NCI-H510A treated with DMSO at 0.1 percent for 48 hours (cell line): ENCODE measurements at regions not wholly inside any gene's neighbourhood (a gene's known extent, or its start where the extent isn't known, plus 50 kb on each side); places are given as distances from the start of the nearest gene placed in this dataset.

ENCODE experiments used
- DNase-seq: peaks from one replicate; lab custom pipeline; 2025; lab: John Stamatoyannopoulos, UW

DNA sequence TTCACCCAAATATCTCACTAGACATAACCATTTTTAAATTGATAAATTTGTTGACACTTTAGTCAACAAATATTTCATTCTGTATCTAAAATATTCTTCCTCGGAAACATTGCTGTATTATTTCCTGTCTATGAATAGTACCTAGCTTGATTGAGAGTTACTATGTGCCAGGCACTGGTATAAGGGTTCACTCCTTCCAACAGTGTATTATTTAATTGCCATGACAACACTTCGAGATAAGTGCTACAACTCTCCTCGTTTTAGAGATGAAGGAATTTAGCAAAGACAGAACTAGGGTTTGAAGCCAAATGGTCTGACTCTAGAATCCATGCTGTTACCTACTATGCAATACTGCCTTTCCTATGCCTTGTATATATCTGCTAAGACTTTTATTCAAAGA, 287.2 kb downstream of the YTHDC2 start:
- no peak for DNase-seq

DNA sequence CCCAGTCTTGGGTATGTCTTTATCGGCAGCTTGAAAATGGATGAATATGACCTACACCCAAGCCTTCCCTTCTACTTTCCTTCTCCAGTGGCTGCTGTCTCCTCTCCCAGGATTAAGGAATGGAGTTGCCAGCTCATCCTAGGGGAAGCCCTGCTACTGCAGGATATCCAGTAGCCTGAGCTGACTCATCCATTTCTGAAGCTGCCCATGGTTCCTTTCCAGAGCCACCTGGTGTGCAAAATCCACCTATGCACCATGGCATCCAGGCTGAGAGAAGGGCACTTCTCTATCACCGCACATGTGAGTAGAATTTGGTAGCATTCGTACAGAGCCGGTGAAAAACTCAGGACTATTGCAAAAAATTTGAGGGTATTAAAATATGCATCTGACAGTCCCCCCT, 290.8 kb downstream of the YTHDC2 start:
- no peak for DNase-seq

DNA sequence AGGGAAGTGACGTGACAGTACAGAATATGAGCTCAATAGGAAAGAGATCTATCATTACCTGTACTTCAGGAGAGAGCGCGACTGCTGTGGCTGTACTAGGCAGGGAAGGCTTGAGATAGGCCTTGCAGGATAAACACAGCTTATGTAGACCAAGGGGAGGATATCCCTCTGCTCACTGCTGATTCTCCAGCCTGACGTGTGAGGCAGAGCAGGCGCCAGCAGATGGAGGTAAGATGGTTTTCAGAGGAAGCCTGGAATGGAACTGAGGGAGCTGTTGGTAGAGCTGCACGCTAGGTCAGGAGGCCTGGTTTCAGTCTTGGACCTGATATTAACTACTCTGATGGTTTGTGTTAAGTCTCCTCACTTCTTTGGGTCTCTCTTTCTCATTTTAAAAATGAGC, 291.4 kb downstream of the YTHDC2 start:
- no peak for DNase-seq

DNA sequence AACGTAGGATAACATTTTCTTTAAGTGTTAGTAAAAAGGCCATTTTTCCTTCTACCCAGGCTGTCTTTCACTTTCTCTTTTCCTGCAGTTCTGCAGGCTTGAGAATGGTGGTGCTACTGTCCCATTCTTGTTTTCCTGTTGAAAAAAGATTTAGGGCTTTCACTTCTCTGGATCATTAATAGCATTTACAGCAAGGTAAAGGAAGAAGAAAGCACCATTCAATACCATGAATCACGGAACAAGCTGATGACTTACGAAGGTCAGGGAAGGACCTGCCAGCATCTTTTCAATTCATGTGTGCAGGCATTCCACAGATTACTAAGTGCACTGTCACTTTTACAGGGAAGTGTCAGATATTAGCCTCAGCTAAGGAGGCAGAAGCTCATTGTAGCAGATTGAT, 292.8 kb downstream of the YTHDC2 start:
- no peak for DNase-seq

GRCh38 chr5:113806904-113807303, 293.4 kb downstream of the YTHDC2 start:
- DNase-seq = no peak

DNA sequence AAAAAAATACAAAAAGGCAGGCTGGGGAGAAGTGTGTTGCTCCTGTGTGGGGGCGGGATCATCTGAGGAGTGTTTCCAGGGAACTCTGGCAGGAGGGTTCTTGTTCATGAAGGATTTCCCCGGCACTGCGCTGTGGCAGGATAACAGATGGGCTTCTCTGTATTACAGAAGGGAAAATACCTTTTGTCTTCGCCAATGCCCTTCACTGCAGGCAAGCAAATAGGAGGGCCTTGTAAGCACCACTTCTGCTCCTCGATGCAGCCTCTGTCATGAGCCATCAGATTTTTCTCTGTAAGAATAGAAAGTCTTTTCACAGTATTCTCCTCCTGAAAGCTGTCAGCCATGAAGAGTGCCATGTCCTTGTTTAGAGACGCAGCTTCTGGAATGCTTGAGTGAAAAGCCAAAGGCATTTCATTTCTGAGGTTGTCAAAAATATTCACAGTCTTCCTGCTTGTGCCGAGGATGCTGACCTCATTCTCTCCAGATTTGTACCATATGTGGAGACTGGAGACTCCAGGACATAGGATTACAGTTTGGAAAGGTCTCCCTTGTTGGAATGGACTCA, 294.0 kb downstream of the YTHDC2 start:
- DNase-seq = no peak

- DNase-seq = no peak
Measured at GRCh38 chr5:113808956-113809355, 295.5 kb downstream of the YTHDC2 start.

DNA sequence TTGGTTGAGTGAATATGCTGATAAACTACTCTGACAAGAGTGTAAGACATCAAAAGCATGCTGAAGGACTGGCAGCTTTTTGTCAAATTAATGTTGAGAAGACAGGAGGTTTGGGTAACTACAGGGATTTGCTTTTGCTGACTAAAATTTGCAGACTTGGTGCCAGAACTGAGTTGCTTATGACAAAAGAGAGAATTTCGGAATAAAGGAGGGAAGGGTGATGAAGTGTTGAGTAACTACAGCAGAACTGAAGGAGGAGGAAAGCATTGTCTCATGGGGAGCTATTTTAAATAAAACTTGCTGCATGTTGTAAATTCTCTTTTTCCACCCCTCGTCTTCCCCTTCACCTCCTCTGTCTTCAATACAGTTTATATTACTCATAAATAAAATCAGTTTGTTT, 296.1 kb downstream of the YTHDC2 start:
- no peak for DNase-seq

DNA sequence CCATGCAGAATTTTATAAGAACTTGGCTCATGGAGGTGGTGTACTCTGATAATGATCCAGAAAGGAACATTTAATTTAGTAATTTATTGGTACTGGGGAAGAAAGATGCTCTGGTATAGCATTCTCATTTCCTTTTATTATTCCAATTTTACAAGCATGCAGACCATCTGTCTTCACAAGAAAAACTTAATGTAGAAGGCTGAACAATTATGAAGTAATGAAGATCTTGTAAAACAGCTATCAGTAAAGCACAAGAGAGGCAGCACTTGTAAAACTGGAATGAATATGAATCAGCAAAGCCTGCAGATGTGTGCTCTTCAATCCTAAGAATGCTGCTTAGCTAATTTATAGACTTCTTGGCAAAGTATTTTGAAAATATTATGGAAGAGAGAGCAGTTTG, 300.0 kb downstream of the YTHDC2 start:
- DNase-seq = no peak

DNA sequence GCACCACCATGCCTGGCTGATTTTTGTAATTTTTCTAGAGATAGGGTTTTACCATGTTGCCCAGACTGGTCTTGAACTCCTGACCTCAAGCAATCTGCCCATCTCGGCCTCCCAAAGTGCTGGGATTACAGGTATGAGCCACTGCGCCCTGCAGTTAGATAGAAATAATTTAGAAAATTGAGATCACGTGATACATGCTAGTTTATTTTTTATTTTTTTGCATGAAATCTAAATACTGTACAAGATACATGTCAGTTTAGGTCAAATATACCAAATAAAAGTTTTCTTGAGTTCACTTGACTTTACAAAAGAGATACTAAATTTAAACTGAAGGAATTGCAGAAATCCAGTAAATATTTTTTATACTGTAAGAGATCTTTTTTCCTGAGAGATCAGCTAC, 304.2 kb downstream of the YTHDC2 start:
- no peak for DNase-seq

GRCh38 chr5:113823696-113824095, 310.2 kb downstream of the YTHDC2 start:
- DNase-seq = no peak

DNA sequence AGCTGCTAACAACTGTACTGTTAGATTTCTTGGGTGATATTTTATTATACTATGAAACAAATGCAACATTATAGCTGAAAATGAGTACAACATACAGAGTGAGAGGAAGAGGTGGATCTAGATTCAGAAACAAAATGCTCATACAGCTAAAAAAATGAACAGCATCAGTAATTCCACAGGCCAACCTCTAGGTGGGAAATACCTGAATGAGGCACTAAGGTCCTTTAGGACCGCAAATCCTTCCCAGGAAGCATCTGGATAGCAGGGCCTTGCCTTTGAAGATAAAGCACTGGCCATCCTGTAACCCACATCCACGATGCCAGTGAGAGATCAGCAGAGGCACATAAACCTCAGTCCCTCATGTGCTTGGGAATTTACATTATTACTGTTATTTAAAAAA, 310.8 kb downstream of the YTHDC2 start:
- DNase-seq = no peak

GRCh38 chr5:113825176-113825575, 311.7 kb downstream of the YTHDC2 start:
- no peak for DNase-seq

DNA sequence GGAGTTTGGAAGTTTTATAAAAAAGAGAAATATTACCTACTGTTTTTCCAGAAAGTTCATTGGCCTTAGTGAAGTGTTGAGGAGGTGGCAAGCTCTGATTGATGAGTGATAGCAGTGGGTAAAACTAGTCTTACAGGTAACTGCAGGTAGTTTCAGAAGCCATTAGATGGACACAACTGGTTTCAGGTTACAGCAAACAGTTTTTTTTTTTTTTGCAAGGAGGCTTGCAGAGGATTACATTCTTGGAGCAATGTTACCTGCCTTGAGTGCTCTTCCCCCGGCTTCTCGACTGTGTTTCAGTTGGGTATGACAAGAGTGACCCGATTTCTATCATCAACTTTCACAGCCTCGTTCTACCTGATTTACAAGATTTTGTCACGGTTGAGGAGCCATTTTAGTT, 333.4 kb downstream of the YTHDC2 start:
- DNase-seq = no peak

DNA sequence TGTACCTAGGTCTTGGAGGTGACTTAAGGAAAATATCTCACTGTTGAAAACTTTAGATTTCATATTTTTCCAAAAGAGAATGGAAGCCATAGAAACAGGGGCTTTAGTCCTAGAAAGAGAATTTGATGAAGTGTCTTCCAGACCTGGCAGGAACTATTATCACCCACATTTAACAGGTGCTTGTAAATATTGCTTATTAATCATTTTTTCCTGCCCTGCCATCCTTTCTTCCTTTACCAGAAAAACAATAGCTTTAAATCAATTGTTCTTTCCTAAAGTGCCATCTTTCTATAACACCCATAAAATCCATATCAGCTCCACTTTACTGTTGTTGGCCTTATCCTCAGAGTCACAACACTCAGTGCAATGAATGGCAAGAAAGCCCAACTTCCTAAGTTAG, 350.9 kb downstream of the YTHDC2 start:
- DNase-seq = no peak

GRCh38 chr5:113866763-113867162, 353.3 kb downstream of the YTHDC2 start:
- DNase-seq = no peak

DNA sequence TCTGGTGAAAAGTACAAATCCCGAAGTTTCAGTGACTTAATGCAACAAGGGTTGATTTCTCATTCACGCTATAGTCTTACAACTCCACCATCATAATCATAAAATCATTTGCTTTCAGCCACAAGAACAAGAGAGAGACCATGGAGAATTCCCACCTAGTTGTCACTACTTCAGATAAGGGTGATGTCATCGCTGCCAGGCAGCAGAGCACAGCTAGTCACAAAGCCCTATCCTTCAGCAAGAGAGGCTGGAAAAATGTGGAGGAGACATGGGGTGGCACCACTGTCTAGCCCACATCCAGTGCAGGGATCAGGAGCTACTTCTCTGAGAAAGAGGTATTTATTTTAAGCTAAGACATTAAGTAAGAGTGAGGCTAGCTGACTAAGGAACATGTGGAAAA, 356.1 kb downstream of the YTHDC2 start:
- DNase-seq = no peak

- DNase-seq = no peak
Measured at GRCh38 chr5:113871972-113872371, 358.5 kb downstream of the YTHDC2 start.

- DNase-seq = no peak
Measured at GRCh38 chr5:113875096-113875495, 361.6 kb downstream of the YTHDC2 start.

GRCh38 chr5:113891491-113891890, 378.0 kb downstream of the YTHDC2 start:
- DNase-seq = no peak

DNA sequence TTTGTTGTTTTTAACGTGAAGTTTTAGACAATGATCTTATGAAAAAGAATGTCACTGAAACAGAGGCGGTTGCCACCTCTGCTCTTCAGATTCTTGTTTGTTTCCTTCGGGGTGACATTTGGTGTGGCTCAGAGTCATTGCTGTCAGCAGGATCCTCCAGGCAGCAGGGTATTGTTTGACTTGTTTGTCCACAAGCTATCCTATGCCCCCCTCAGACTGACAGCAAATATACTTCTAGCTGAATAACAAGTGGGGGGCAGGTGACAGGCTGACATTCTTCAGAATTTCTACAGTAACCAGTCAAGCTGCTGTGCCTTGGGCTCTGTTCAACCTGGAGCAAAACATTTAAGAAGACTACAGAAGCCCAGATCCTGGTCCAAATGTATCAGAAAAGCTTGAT, 383.3 kb downstream of the YTHDC2 start:
- no peak for DNase-seq

- no peak for DNase-seq
Measured at GRCh38 chr5:113897748-113898147, 384.3 kb downstream of the YTHDC2 start.

DNA sequence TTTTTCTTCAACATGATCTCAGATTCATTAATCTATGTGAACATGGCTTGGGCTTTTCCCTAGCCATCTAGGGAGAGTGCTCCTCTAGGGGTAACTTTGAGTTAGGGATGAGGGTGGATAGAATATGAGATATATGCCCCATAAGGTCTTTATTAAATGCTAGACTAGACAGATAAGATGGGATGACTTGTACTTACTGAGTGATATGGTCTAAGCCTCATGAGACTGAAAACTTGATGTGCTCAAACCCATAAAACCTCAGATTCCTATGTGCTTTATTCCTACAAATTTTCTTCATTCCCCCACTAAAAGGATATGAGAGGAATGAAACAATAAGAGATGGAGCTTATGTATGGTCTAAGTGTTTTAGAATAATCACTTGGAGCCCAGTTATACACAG, 386.6 kb downstream of the YTHDC2 start:
- no peak for DNase-seq

GRCh38 chr5:113900816-113901215, 387.3 kb downstream of the YTHDC2 start:
- DNase-seq = no peak

- DNase-seq = no peak
Measured at GRCh38 chr5:113901718-113902117, 388.2 kb downstream of the YTHDC2 start.
